Hepatic stellate cell (primary cell): ENCODE measurements at regions not wholly inside any gene's neighbourhood (a gene's known extent, or its start where the extent isn't known, plus 50 kb on each side); places are given as distances from the start of the nearest gene placed in this dataset.
"Not testable (repeated sequence)": the region's sequence is repeated elsewhere in the genome, so short reads cannot be mapped to it uniquely, and the experiment has no call there.

ENCODE experiments used
- DNase-seq: peaks from one replicate; pipeline ENCODE4 v3.0.0; 2011; ENCODE audit warnings: low spot score

DNA sequence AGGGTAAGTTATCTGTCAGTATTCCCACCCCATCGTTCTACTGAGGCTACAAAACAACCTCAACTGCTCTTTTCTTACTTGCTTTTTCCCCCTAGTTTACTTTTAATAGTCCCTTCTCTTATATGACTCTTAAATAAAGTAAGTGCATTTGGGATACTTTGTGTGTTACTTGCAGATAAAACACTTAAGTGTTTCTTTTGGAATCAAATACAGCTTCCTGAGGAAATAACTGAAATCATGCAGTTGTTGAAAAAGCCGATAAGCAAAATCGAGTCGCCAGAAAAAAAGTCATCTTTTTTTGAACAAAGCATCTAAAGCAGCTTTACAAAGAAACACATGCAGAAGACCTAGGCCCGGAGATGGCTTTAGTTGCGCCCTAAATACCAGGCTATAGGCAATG, 53.5 kb upstream of the EPB41L4A start:
- no peak for DNase-seq

DNA sequence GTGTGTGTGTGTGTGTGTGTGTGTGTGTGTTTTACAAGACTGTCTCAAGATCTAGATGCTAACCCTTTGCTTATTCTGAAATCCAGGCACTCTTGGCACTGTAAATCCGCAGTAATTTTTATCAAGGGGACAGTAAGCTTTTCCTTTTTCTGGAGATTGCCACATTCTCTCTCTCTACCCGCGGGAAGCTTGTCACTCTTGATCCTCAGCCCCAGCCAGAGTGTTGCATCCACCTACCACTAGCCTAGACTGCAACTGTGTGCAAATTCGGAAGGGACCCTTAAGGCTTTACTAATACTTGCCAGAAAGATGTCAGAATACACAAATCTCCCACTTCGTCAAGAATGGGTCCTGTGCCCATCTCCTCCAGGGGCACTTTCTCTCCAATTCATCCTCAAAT, 54.9 kb upstream of the EPB41L4A start:
- no peak for DNase-seq

DNA sequence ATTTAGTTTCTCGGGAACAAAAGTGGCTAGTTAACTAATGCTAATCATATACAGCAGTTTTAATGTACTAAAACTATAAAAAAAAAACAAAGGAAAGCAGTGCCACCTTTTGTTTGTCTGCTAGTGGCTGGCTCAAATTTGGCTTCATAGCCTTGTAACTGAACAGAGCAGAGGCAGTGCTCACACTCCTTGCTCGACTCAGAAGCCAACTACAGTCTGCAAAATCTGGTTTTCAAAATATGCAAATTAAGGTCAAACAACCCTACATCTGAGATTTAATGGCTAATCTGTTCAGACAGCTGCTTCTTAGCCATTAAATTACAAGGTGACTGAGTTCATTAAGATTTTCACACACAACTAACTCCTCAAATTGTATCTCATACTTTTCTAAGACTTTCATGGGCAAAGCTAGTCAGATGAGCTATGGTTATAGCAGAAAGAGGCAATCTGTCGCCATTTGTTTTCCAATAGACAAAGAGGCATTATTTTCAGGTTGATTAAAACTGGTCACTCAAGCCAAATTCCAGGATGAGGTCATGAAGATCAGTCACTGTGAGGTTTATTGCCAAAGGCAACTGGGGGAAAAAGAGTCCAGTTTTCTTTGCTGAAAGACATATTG, 56.8 kb upstream of the EPB41L4A start:
- no peak for DNase-seq

DNA sequence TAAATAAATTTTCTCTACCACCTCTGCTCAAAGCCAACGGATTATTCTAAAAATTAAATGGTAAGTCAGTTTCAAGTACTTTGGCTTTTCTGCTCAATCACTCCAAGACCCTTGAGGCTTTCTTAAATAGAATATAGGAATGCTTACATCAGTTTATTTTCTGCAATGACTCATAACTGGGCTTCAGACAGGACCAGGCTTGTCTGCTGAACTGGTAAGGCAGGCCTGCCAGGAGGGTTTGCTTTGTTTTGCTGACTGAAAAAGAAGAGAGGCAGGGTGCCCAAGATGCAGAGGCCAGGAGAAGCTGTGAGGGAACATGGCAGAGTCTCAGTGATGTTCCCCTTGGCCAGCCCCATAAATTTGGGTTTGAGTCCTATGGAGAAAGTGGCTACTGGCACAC, 60.3 kb upstream of the EPB41L4A start:
- no peak for DNase-seq

DNA sequence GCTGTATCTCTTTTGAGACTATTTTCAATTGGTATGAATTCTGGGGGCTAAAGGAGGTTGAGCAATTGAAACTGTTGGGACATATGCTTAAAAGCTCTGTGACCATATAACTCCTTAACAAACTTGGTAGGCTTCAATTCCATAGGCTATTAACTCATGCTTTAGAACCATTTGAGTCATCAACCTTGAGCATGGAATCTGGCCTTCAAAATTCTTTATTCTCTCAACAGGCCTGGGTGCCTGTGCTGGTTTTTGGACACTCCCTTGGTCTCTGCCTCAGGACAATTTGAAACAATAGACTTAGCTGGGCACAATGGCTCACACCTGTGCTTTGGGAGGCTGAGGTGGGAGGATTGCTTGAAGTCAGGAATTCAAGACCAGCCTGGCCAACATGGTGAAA, 61.4 kb upstream of the EPB41L4A start:
- no peak for DNase-seq

DNA sequence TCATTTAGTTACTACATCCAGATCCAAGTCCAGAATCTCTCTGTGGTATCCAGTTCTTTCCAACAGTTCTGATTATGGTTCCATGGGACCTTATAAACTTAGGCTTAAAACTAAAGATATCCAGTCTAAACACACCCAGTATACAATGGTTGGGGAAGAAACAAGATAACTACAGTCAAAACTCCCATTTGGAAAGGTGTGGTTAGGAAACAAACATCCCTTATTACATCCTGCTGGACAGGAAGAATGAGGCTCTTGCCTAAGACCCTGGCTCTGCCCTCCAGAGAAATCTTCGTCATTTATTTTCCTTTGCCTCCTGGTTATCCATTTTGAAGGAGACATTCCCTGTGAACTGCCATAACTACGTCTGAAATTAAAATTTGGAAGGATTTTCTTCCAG, 64.6 kb upstream of the EPB41L4A start:
- DNase-seq, result no peak

DNA sequence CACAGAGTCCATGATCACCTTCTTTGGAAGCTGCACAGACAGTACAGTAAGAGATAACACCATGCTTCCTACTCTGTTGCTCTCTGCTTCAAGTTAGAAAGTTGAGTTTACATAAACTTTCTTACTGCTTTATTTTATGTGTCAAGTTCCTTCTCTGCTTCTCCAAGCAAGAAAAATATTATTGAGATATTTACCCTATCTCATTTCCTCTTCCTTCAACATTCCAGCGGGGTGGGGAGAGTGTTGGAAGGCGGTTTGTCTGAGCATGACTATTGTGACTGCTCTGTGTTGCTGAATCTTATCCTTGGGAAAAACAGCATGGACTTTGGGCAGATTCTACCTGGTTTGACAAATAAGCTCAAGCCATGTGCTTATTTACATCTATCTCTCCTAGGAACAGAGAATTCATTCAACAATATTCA, 66.9 kb upstream of the EPB41L4A start:
- no peak for DNase-seq

DNA sequence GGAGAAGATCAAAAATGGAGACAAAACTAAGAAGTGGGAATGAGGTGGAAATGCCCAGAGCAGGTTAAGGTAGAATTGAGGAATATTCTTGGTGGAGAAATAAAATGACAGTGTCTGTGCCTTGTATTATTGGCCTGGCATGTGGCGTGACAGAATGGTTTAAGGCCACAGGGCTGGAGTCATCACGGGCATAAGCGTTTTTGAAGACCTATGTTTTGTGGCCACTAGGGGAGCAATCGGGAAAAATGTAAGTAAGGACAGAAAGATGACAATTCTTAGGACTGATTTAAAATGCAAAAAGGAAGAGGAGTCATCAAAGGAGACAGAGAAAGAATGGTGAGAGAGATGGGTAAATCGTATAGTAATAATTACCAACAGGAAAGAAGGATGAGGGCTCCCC, 72.2 kb upstream of the EPB41L4A start:
- DNase-seq, result peak; percentile 10

DNA sequence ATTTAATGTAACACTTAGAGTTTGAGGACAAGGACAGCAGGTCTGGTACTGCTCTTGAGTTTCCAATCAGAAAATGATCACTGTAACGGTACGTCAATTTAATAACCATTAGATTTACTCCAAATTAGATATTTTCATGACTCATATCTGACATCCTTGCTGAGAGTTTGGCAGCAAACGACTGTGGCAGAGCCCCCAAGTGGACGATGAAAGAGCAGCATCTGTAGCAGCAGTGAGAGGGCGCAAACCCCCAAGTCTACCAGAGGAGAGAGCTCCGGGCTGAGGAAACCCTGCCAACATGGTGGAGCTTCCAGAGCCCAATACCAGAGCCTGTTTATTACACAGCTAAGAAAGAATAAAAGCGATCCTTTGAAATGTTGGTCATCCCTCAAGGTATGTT, 73.2 kb upstream of the EPB41L4A start:
- DNase-seq, result peak; percentile 57

DNA sequence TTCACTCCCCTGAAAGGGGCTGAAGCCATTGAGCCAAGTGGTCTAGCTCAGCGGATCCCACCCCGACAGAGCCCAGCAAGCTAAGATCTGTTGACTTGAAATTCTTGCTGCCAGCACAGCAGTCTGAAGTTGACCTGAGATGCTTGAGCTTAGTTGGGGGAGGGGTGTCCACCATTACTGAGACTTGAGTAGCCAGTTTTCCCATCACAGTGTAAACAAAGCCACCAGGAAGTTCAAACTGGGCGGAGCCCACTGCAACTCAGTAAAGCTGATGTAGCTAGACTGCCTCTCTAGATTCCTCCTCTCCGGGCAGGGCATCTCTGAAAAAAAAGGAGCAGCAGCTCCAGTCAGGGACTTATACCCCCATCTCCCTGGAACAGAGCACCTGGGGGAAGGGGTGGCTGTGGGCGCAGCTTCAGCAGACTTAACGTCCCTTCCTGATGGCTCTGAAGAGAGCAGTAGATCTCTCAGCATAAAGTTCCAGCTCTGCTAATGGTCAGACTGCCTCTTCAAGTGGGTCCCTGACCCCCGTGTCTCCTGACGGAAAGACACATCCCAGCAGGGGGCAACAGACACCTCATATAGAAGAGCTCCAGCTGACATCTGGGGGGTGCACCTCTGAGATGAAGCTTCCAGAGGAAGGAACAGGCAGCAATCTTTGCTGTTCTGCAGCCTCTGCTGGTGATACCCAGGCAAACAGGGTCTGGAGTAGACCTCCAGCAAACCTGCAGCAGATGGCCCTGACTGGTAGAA, 84.8 kb upstream of the EPB41L4A start:
- not testable (repeated sequence) for DNase-seq

DNA sequence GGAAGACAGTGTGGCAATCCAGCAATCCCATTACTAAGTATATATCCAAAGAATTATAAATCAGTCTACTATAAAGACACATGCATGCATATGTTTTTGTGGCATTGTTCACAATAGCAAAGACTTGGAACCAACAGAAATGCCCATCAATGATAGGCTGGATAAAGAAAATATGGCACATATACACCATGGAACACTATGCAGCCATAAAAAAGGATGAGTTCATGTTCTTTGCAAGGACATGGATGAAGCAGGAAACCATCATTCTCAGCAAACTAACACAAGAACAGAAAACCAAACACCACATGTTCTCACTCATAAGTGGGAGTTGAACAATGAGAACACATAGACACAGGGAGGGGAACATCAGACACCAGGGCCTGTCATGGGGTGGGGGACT, 90.0 kb upstream of the EPB41L4A start:
- DNase-seq, result not testable (repeated sequence)

DNA sequence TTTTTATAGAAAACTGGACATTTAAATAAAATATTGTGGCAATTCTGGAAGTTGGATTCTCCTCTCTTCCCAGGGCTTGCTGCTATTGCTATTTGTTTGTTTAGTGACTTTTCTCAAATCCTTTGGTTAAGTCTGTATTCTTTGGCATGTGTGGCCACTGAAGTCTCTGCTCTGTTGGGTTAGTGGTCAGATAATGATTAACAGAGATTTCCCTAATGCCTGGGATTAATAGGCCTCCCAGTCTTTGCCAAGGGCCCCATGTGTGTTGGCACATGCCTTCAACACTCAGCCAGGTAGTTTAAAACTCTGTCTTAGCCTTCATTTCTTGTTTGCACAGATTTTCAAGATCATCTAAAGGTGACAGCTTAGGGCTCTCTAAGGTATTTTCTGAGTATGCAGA, 92.8 kb upstream of the EPB41L4A start:
- DNase-seq, result no peak

DNA sequence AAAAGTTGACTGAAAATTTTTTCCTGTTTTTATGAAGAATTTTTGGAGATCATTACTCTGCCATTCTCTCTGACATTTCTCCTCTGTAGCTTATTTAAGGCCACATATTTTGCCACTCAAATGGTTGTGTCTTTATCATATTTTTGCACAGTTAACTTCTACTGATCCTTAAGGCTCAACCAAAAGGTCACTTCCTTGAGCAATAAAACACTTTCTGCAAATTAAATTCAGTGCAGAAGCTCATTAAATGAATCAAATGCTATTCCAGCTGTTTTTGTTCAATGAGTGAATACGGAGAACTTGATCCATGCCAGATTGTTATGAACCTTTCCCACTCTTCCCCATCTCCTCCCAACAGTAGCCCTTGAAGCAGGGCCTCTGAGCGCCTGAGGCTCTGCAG, 93.8 kb upstream of the EPB41L4A start:
- DNase-seq, result no peak

DNA sequence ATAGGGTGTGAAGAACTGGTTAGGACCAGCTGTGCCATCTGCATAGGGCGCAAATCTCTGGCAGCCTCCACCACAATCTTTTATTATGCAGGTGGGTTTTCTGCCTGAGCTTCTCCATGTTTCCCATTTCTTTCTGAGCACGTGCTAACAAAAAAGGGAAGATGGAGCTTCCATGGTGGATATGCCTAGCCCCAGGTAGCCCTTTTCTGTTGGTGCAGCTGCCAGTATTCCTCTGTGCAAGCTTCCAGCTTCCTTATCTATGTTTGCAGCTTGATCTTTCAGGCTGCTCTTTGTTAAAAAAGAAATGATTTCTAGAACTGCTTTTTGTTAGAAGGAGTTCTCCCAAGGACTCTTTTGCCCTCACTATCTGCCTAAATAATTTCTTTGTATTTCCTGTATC, 95.0 kb upstream of the EPB41L4A start:
- DNase-seq, result no peak

DNA sequence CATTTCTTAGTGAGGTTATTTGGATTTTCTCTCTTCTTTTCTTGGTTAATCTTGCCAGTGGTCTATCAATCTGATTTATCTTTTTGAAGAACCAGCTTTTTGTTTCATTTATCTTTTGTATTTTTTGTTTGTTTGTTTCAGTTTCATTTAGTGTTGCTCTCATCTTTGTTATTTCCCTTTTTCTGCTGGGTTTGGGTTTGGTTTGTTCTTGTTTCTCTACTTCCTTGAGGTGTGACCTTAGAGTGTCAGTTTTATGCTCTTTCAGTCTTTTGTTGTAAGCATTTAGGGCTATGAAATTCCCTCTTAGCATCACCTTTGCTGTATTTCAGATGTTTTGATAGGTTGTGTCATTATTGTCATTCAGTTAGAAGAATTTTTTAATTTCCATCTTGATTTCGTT, 101.4 kb upstream of the EPB41L4A start:
- DNase-seq, result not testable (repeated sequence)

DNA sequence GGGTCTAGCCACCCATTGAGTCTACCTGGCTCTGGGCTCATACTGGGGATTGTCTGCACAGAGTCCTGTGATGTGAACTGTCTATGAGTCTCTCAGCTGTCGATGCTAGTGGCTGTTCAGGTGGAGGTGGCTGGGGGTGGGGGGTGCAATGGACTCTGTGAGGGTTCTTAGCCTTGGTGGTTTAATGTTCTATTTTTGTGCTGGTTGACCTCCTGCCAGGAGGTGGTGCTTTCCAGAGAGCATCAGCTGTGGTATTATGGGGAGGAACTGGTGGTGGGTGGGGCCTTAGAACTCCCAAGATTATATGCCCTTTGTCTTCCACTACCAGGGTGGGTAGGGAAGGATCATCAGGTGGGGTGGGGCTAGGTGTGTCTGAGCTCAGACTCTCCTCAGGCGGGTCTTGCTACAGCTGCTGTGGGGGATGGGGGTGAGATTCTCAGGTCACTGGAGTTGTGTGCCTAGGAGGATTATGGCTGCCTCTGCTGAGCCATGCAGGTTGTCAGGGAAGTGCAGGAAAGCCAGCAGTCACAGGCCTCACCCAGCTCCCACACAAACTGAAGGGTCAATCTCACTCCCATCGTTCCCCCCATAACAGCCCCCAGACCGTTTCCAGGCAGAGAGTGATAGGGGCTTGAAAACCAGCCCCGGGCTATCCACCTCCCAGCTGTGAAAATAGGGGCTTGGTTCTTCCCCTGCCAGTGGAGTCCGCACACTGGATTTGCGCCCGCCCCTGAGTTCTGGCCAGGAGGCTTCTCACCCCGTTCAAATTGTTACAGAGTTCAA, 104.0 kb upstream of the EPB41L4A start:
- DNase-seq, result not testable (repeated sequence)

DNA sequence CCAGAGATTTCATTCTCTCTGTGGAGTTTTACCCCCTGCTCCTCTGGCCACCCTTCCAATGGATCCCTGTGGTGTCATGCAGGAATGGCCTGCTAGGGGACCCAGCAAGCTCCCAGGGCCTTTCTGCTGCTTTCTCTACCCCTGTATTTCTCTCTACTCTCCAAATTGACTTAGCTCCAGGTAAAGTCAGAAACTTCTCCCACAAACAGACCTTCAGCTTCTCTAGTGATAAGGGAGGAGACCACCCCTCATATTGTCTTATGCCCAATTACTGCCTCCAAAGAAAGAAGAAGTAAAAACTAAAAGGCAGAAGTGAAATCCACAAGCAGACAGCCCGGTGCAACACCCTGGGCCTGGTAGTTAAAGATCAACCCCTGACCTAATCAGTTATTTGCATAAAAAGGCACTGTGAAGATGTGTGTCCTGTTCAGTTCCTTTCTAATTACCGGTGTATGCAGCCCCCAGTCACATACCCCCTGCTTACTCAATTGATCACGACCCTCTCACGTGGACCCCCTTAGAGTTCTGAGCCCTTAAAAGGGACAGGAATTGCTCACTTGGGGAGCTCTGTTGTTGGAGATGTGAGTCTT, 104.7 kb upstream of the EPB41L4A start:
- DNase-seq, result not testable (repeated sequence)

DNA sequence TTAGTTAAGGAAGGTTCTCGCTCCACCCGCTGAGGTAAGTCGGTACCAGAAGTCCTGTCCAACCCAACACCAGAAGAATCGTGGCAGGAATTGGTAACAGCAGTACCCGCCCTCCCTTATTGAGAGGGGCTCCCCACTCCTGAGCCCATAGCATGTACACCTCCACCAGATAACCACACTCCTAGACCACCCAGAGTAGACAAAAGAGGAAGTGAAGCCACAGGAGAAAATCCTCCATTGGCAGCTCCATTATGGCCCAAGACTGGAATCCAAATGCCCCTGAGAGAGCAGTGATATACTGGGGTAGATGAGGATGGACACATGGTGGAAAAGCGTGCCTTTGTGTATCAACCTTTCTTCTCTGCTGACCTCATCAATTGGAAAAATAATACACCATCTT, 106.1 kb upstream of the EPB41L4A start:
- no peak for DNase-seq

DNA sequence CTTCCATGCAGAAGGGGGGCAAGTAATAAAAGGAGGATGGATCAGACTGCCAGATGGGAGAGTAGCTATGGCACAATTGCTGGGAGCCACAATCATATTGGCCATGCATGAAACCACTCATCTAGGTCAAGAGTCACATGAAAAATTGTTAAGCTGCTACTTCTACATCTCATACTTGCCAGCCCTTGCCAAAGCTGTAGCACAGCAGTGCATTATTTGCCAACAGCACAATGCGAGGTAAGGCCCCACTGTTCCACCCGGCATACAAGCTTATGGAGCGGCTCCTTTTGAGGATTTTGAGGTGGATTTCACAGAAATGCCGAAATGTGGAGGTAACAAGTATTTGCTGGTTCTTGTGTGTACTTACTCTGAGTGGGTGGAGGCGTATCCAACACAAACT, 109.9 kb upstream of the EPB41L4A start:
- no peak for DNase-seq

DNA sequence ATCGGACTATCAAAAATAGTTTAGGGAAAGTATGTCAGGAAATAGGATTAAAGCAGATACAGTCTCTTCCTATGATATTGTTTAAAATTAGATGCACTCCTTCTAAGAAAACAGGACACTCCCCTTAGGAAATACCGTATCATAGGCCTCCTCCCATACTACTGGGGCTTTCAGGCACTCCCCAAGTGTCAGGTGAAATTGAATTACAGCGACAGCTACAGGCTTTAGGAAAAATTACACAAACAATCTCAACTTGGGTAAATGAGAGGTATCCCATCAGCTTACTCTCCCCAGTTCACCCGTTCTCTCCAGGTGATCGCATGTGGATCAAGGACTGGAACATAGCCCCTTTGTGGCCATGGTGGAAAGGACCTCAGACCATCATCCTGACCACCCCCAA, 110.4 kb upstream of the EPB41L4A start:
- DNase-seq, result no peak

DNA sequence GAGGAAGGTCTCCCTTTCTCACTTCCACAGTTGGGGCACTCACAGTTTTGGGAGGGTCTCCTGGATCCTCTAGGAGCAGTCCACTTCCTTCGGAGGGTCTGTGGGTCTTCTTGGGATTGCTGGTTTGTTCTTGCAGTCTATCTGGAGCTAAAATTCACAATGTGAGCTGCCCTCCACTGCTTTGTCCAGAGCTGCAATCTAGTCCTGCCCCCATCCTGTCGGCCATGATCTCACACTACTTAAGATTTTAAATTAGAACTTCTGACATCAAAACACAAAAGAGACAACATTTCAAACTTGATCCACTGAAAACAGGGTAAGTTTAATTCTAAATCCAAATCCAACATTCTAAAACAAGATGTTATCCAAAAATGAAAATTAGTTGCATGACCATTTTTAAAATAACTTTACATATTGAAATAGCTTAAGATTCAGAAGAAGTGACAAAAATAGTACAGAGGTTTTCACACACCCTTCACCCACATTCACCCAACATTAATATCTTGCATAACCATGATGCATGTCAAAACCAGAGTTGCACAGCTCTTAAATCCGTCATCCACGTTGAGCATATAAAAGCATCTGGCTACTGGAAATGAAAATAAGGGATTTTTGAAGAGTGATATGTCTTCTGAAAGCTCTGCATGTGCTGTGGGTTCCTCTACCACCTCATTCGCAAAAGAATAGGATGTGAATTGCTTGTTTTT, 113.7 kb upstream of the EPB41L4A start:
- DNase-seq, result no peak

DNA sequence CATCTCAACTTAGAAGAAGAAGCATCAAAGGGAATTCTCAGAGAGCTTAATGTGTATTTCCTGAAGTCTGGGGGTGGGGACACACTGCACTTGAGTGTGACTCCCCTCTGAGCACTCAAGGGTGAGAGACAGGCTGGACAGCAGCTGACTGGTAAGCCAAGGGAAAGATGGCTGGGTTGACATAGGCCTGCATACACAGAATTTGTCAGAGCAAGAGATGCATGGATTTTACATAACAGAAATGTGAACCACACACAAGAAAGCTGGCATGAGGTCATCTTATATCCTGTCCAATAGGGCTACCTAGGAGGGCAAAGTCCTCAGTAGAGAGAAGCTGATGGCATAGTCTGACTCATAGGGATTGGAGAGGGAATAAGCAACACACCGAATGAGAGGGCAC, 114.3 kb upstream of the EPB41L4A start:
- no peak for DNase-seq
